ENCODE measurements at regions not wholly inside any gene's neighbourhood (a gene's known extent, or its start where the extent isn't known, plus 50 kb on each side); places are given as distances from the start of the nearest gene placed in this dataset.

DNA sequence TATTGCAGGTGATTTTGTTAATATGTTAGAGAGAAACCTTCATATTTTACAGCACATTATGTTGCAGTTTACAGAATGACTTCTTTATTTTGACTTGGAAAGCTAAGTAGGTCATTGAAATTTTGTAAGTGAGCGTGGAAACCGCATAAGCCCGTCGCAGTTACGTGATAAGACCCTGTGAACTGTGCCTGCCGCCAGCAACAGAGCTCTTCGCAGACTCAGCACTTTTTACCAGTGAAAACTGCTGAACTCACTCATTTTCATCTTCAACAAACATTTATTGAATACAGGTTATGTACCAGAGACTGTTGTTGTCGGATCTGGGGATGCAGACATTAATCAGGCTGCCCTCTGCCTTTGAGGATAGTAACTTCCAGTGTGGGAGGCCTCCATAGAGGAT lies 355.7 kb downstream of the HS3ST1 start:
- TF ChIP-seq, protein P1, sequence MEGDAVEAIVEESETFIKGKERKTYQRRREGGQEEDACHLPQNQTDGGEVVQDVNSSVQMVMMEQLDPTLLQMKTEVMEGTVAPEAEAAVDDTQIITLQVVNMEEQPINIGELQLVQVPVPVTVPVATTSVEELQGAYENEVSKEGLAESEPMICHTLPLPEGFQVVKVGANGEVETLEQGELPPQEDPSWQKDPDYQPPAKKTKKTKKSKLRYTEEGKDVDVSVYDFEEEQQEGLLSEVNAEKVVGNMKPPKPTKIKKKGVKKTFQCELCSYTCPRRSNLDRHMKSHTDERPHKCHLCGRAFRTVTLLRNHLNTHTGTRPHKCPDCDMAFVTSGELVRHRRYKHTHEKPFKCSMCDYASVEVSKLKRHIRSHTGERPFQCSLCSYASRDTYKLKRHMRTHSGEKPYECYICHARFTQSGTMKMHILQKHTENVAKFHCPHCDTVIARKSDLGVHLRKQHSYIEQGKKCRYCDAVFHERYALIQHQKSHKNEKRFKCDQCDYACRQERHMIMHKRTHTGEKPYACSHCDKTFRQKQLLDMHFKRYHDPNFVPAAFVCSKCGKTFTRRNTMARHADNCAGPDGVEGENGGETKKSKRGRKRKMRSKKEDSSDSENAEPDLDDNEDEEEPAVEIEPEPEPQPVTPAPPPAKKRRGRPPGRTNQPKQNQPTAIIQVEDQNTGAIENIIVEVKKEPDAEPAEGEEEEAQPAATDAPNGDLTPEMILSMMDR (IDR thresholded peaks at IDR 0.05) = no peak
- TF ChIP-seq, protein P2, sequence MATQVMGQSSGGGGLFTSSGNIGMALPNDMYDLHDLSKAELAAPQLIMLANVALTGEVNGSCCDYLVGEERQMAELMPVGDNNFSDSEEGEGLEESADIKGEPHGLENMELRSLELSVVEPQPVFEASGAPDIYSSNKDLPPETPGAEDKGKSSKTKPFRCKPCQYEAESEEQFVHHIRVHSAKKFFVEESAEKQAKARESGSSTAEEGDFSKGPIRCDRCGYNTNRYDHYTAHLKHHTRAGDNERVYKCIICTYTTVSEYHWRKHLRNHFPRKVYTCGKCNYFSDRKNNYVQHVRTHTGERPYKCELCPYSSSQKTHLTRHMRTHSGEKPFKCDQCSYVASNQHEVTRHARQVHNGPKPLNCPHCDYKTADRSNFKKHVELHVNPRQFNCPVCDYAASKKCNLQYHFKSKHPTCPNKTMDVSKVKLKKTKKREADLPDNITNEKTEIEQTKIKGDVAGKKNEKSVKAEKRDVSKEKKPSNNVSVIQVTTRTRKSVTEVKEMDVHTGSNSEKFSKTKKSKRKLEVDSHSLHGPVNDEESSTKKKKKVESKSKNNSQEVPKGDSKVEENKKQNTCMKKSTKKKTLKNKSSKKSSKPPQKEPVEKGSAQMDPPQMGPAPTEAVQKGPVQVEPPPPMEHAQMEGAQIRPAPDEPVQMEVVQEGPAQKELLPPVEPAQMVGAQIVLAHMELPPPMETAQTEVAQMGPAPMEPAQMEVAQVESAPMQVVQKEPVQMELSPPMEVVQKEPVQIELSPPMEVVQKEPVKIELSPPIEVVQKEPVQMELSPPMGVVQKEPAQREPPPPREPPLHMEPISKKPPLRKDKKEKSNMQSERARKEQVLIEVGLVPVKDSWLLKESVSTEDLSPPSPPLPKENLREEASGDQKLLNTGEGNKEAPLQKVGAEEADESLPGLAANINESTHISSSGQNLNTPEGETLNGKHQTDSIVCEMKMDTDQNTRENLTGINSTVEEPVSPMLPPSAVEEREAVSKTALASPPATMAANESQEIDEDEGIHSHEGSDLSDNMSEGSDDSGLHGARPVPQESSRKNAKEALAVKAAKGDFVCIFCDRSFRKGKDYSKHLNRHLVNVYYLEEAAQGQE (IDR thresholded peaks at IDR 0.05; ENCODE audit: low read depth, low read length) = no peak

Data from SK-N-SH (cell line).